ENCODE measurements at regions not wholly inside any gene's neighbourhood (a gene's known extent, or its start where the extent isn't known, plus 50 kb on each side); places are given as distances from the start of the nearest gene placed in this dataset.

DNA sequence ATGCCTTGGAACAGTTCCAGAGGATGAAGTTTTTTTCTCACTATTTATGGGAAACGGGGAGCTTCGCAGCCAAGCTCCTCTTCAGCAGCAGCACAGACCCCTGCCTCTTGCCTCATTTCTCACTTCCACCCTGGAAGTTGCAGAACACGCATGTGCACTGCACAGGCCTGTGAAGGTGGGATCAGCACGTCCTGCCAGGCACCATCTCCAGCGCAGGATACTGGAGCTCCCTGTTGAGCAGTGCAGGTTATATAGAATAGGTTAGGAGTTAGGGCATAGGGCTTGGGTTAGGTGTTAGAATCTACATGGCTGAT is 110.1 kb upstream of the CENPE start:
- Mint-ChIP-seq H3K9me3 (ENCODE audit: insufficient read depth) (peaks cover 3% of the 10 kb centered on the region), H3K4me3 (no peak overlapping the region), H3K27me3 (peaks cover 5% of the 10 kb centered on the region), H3K4me1 (no peaks in the 10 kb centered on the region), H3K27ac (no peak overlapping the region)
- no peak overlapping the region for H3K27ac ChIP-seq (ENCODE audit: low read length in 2 of 2)
- H2AFZ ChIP-seq (ENCODE audit: insufficient read depth, low read depth, low read length, poor library complexity, severe bottlenecking) = no peak overlapping the region
- no peak overlapping the region for H3K4me2 ChIP-seq (replicated peaks; ENCODE audit: low read depth, low read length, poor library complexity, severe bottlenecking)
- TF ChIP-seq, protein P1, sequence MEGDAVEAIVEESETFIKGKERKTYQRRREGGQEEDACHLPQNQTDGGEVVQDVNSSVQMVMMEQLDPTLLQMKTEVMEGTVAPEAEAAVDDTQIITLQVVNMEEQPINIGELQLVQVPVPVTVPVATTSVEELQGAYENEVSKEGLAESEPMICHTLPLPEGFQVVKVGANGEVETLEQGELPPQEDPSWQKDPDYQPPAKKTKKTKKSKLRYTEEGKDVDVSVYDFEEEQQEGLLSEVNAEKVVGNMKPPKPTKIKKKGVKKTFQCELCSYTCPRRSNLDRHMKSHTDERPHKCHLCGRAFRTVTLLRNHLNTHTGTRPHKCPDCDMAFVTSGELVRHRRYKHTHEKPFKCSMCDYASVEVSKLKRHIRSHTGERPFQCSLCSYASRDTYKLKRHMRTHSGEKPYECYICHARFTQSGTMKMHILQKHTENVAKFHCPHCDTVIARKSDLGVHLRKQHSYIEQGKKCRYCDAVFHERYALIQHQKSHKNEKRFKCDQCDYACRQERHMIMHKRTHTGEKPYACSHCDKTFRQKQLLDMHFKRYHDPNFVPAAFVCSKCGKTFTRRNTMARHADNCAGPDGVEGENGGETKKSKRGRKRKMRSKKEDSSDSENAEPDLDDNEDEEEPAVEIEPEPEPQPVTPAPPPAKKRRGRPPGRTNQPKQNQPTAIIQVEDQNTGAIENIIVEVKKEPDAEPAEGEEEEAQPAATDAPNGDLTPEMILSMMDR (IDR thresholded peaks at IDR 0.05) = no peak
- no peak for TF ChIP-seq EZH2 (IDR thresholded peaks at IDR 0.05; ENCODE audit: borderline replicate concordance, insufficient read depth, low read depth, low read length, poor library complexity, severe bottlenecking)
- DNase-seq (no peak), ATAC-seq (ENCODE audit: low read depth) (no peak)
- no peaks in the 10 kb centered on the region for H3K36me3 ChIP-seq (replicated peaks in 1 of 2; ENCODE audit: control extremely low read depth in 1 of 2, control insufficient read depth in 1 of 2, extremely low read depth in 1 of 2, insufficient read depth in 2 of 2, low read length in 1 of 2)
- intact Hi-C loops (cut with micrococcal nuclease) = no loop called here
- peaks cover 0 to 3% (median 0%) of the 10 kb centered on the region in 4 experiments for H3K27me3 ChIP-seq (replicated peaks in 1 of 4; ENCODE audit: control extremely low read depth in 1 of 4, control insufficient read depth in 3 of 4, insufficient read depth in 4 of 4, low read length in 3 of 4)
- POLR2A ChIA-PET = no interaction called here
- no peak overlapping the region for H3K9ac ChIP-seq (ENCODE audit: low read length)
- no peak overlapping the region for H3K4me3 ChIP-seq (ENCODE audit: control extremely low read depth in 1 of 5, extremely low read depth in 1 of 5, insufficient read depth in 1 of 5, low read depth in 2 of 5, low read length in 4 of 5)
- H3K79me2 ChIP-seq (ENCODE audit: control insufficient read depth, insufficient read depth, low read length) = no peaks in the 10 kb centered on the region
- H3K9me3 ChIP-seq (ENCODE audit: control extremely low read depth in 1 of 3, control insufficient read depth in 2 of 3, insufficient read depth in 1 of 3, low read length in 2 of 3) = peaks cover 0 to 11% (median 0%) of the 10 kb centered on the region in 3 donors
- 89% methylated on average over 4 of the region's 5 CpGs for WGBS (ENCODE audit: insufficient coverage)
- no peaks in the 10 kb centered on the region for H4K20me1 ChIP-seq (ENCODE audit: control insufficient read depth, insufficient read depth, low read length, poor library complexity, severe bottlenecking)
- no peaks in the 10 kb centered on the region for H3K4me1 ChIP-seq (ENCODE audit: control insufficient read depth in 2 of 2, insufficient read depth in 2 of 2, low read length in 2 of 2)
- CTCF ChIA-PET = no interaction called here

DNA sequence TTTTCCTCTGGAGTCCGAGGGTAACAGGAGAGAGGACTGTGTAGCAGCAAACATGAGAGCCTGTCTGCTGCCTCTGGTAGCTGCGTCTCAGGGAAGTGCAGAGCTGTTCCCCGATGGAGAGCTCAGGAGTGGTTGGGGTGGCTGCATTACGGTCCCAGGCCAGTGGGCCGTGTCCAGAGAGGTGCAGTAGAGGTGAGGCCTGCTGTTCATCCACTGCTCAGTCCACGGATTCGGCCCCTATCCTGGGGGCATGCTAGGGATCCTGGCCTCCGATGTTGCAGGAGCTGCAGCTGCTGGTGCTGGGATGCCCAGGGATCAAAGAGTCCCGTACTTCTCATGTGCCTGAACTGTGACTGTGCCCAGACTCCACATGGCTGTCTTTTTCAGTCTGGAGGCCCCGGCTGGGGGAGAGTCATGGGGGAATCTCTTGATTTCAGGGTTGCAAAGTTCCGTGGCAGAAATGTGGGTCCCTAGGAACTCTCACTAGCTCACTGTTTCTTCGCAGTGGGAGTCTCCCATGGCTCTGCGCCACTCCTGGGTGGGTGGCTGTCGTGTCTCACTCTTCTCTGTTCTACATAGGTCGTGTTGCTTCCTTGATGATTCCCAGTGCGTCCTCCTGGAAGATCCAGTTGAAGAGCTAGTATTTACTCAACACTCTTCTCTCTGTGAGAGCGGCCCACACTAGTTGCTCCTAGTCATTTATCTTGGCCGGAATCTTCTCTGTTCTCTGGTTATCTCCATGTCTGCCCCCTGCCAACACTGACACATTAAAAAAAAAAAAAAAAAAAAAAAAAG is 109.5 kb upstream of the CENPE start:
- no peak for ATAC-seq (ENCODE audit: low read depth)

More for the DNA sequence above, 109.5 kb upstream of the CENPE start:
- H3K27ac ChIP-seq (ENCODE audit: low read length in 2 of 2) = no peak overlapping the region
- DNase-seq = no peak
- H3K36me3 ChIP-seq (replicated peaks in 1 of 2; ENCODE audit: control extremely low read depth in 1 of 2, control insufficient read depth in 1 of 2, extremely low read depth in 1 of 2, insufficient read depth in 2 of 2, low read length in 1 of 2) = no peaks in the 10 kb centered on the region
- intact Hi-C loops (cut with micrococcal nuclease) = no loop called here
- WGBS (ENCODE audit: insufficient coverage) = 84% methylated on average over 17 of the region's 18 CpGs
- peaks cover 5% of the 10 kb centered on the region for H3K27me3 Mint-ChIP-seq
- H3K9ac ChIP-seq (ENCODE audit: low read length) = no peak overlapping the region
- H2AFZ ChIP-seq (ENCODE audit: insufficient read depth, low read depth, low read length, poor library complexity, severe bottlenecking) = no peak overlapping the region
- H3K9me3 Mint-ChIP-seq (ENCODE audit: insufficient read depth) = peaks cover 3% of the 10 kb centered on the region
- TF ChIP-seq EZH2 (IDR thresholded peaks at IDR 0.05; ENCODE audit: borderline replicate concordance, insufficient read depth, low read depth, low read length, poor library complexity, severe bottlenecking) = no peak
- TF ChIP-seq, protein P1 (IDR thresholded peaks at IDR 0.05) = no peak
- peaks cover 0 to 3% (median 0%) of the 10 kb centered on the region in 4 experiments for H3K27me3 ChIP-seq (replicated peaks in 1 of 4; ENCODE audit: control extremely low read depth in 1 of 4, control insufficient read depth in 3 of 4, insufficient read depth in 4 of 4, low read length in 3 of 4)
- H3K9me3 ChIP-seq (ENCODE audit: control extremely low read depth in 1 of 3, control insufficient read depth in 2 of 3, insufficient read depth in 1 of 3, low read length in 2 of 3) = peaks cover 0 to 11% (median 0%) of the 10 kb centered on the region in 3 donors
- H4K20me1 ChIP-seq (ENCODE audit: control insufficient read depth, insufficient read depth, low read length, poor library complexity, severe bottlenecking) = no peaks in the 10 kb centered on the region
- ChIA-PET CTCF (no interaction called here), POLR2A (no interaction called here)
- no peak overlapping the region for H3K4me3 ChIP-seq (ENCODE audit: control extremely low read depth in 1 of 5, extremely low read depth in 1 of 5, insufficient read depth in 1 of 5, low read depth in 2 of 5, low read length in 4 of 5)
- H3K4me1 Mint-ChIP-seq = no peaks in the 10 kb centered on the region
- H3K4me1 ChIP-seq (ENCODE audit: control insufficient read depth in 2 of 2, insufficient read depth in 2 of 2, low read length in 2 of 2) = no peaks in the 10 kb centered on the region
- no peak overlapping the region for H3K4me2 ChIP-seq (replicated peaks; ENCODE audit: low read depth, low read length, poor library complexity, severe bottlenecking)
- no peaks in the 10 kb centered on the region for H3K79me2 ChIP-seq (ENCODE audit: control insufficient read depth, insufficient read depth, low read length)
- no peak overlapping the region for H3K27ac Mint-ChIP-seq
- H3K4me3 Mint-ChIP-seq = no peak overlapping the region

All from B cell (primary cell).